ENCODE measurements at regions not wholly inside any gene's neighbourhood (a gene's known extent, or its start where the extent isn't known, plus 50 kb on each side); places are given as distances from the start of the nearest gene placed in this dataset.

- TF ChIP-seq EZH2 (IDR thresholded peaks at IDR 0.05; ENCODE audit: low read length), result no peak
- no peak for TF ChIP-seq CTCF (optimal IDR thresholded peaks at IDR 0.05 in 1 of 3, IDR thresholded peaks at IDR 0.05 in 1 of 3, conservative IDR thresholded peaks at IDR 0.05 in 1 of 3; ENCODE audit: extremely low read depth in 1 of 3, insufficient read depth in 2 of 3, low read length in 3 of 3)
- no peak overlapping the region for H3K4me3 ChIP-seq (ENCODE audit: control insufficient read depth in 2 of 3, extremely low read depth in 1 of 3, insufficient read depth in 2 of 3, low read depth in 1 of 3, low read length in 3 of 3)
Measured at GRCh38 chrX:64853424-64853823, 122.8 kb downstream of the ZC4H2 start.

GRCh38 chrX:64850371-64851082 is 125.7 kb downstream of the ZC4H2 start:
- no peaks in the 10 kb centered on the region for H4K20me1 ChIP-seq (ENCODE audit: control insufficient read depth, extremely low read depth, insufficient read depth, low read length)
- no peaks in the 10 kb centered on the region for H3K27me3 ChIP-seq (ENCODE audit: control insufficient read depth, extremely low read depth, insufficient read depth, low read length)
- no peak overlapping the region for H3K27ac ChIP-seq (ENCODE audit: control insufficient read depth, insufficient read depth, low read length)
- no peak overlapping the region for H3K9ac ChIP-seq (ENCODE audit: control insufficient read depth, extremely low read depth, insufficient read depth, low read length)
- no peak overlapping the region for H3K4me2 ChIP-seq (ENCODE audit: control insufficient read depth, extremely low read depth, insufficient read depth, low read depth, low read length)
- FAIRE-seq (no peak), DNase-seq (ENCODE audit: low read depth, low spot score) (no peak)
- no peak overlapping the region for H3K4me3 ChIP-seq (ENCODE audit: control insufficient read depth in 2 of 3, extremely low read depth in 1 of 3, insufficient read depth in 2 of 3, low read depth in 1 of 3, low read length in 3 of 3)
- no peak overlapping the region for H2AFZ ChIP-seq (ENCODE audit: control insufficient read depth, low read length)
- H3K9me1 ChIP-seq (ENCODE audit: control insufficient read depth, extremely low read depth, insufficient read depth, low read length), result no peaks in the 10 kb centered on the region
- no peaks in the 10 kb centered on the region for H3K9me3 ChIP-seq (ENCODE audit: control insufficient read depth, low read depth, low read length)
- TF ChIP-seq EZH2 (IDR thresholded peaks at IDR 0.05; ENCODE audit: low read length), result no peak
- no peak for TF ChIP-seq CTCF (optimal IDR thresholded peaks at IDR 0.05 in 1 of 3, IDR thresholded peaks at IDR 0.05 in 1 of 3, conservative IDR thresholded peaks at IDR 0.05 in 1 of 3; ENCODE audit: extremely low read depth in 1 of 3, insufficient read depth in 2 of 3, low read length in 3 of 3)
- no peaks in the 10 kb centered on the region for H3K79me2 ChIP-seq (ENCODE audit: control insufficient read depth, insufficient read depth, low read length)
- H3K36me3 ChIP-seq (ENCODE audit: control insufficient read depth in 2 of 2, extremely low read depth in 1 of 2, insufficient read depth in 2 of 2, low read length in 2 of 2), result no peaks in the 10 kb centered on the region
- dilution Hi-C loops (cut with MboI; ENCODE audit: extremely low pct_ligation_motif_present, low sequenced_read_pairs), result no loop called here
- no peaks in the 10 kb centered on the region for H3K4me1 ChIP-seq (ENCODE audit: control insufficient read depth, extremely low read depth, insufficient read depth, low read length)

More at GRCh38 chrX:64853424-64853823, 122.8 kb downstream of the ZC4H2 start:
- H4K20me1 ChIP-seq (ENCODE audit: control insufficient read depth, extremely low read depth, insufficient read depth, low read length), result no peaks in the 10 kb centered on the region
- no peaks in the 10 kb centered on the region for H3K9me1 ChIP-seq (ENCODE audit: control insufficient read depth, extremely low read depth, insufficient read depth, low read length)
- no peak overlapping the region for H3K4me2 ChIP-seq (ENCODE audit: control insufficient read depth, extremely low read depth, insufficient read depth, low read depth, low read length)
- no peaks in the 10 kb centered on the region for H3K36me3 ChIP-seq (ENCODE audit: control insufficient read depth in 2 of 2, extremely low read depth in 1 of 2, insufficient read depth in 2 of 2, low read length in 2 of 2)
- H3K9ac ChIP-seq (ENCODE audit: control insufficient read depth, extremely low read depth, insufficient read depth, low read length), result no peak overlapping the region
- no peaks in the 10 kb centered on the region for H3K9me3 ChIP-seq (ENCODE audit: control insufficient read depth, low read depth, low read length)
- FAIRE-seq (no peak), DNase-seq (ENCODE audit: low read depth, low spot score) (no peak)
- H2AFZ ChIP-seq (ENCODE audit: control insufficient read depth, low read length), result no peak overlapping the region
- no peaks in the 10 kb centered on the region for H3K4me1 ChIP-seq (ENCODE audit: control insufficient read depth, extremely low read depth, insufficient read depth, low read length)
- dilution Hi-C loops (cut with MboI; ENCODE audit: extremely low pct_ligation_motif_present, low sequenced_read_pairs), result no loop called here
- no peak overlapping the region for H3K27ac ChIP-seq (ENCODE audit: control insufficient read depth, insufficient read depth, low read length)
- no peaks in the 10 kb centered on the region for H3K79me2 ChIP-seq (ENCODE audit: control insufficient read depth, insufficient read depth, low read length)
- H3K27me3 ChIP-seq (ENCODE audit: control insufficient read depth, extremely low read depth, insufficient read depth, low read length), result no peaks in the 10 kb centered on the region
